SU-DHL-6 (cell line): ENCODE measurements at regions not wholly inside any gene's neighbourhood (a gene's known extent, or its start where the extent isn't known, plus 50 kb on each side); places are given as distances from the start of the nearest gene placed in this dataset.

Experiments used
- H2AFZ ChIP-seq: fragments of 200-600 bp; sonication (generic); 2 replicates; pipeline ENCODE4 v1.6.1; 2014; ENCODE audit warnings: low read depth, mild to moderate bottlenecking, moderate library complexity, mixed read lengths, antibody characterized with exemption, low read length; ENCODE audit not compliant: severe bottlenecking
- H3F3A ChIP-seq: fragments of 200-600 bp; shearing (Covaris generic); 2 replicates; pipeline ENCODE4 v1.6.0; 2016; ENCODE audit warnings: antibody characterized with exemption, mild to moderate bottlenecking; ENCODE audit not compliant: insufficient read depth
- H3K27ac ChIP-seq: fragments of 200-600 bp; sonication (generic); 2 replicates; pipeline ENCODE4 v1.5.1; 2016; ENCODE audit warnings: low read depth, mild to moderate bottlenecking, low read length, moderate library complexity, mixed read lengths
- H3K27me3 ChIP-seq: fragments of 200-600 bp; sonication (generic), shearing (Covaris generic); 2 replicates; pipeline ENCODE4 v1.6.0; 2014; ENCODE audit warnings: mild to moderate bottlenecking, low read length
- H3K36me3 ChIP-seq: fragments of 200-600 bp; sonication (generic); 2 replicates; pipeline ENCODE4 v1.6.1; 2014; ENCODE audit warnings: mild to moderate bottlenecking, low read length, mixed read lengths
- H3K4me2 ChIP-seq: fragments of 300-600, 200-600 bp; shearing (Covaris generic), sonication (generic); 2 replicates; pipeline ENCODE4 v1.6.0; 2014; ENCODE audit warnings: low read length, low read depth, mild to moderate bottlenecking; ENCODE audit not compliant: poor library complexity, severe bottlenecking
- H3K4me3 ChIP-seq: fragments of 200-600 bp; sonication (generic); 2 replicates; pipeline ENCODE4 v1.5.1; 2014; ENCODE audit warnings: antibody characterized with exemption, low read length, mild to moderate bottlenecking, mixed read lengths; ENCODE audit not compliant: insufficient read depth, poor library complexity, severe bottlenecking
- H3K79me2 ChIP-seq: fragments of 200-600 bp; sonication (generic); 2 replicates; pipeline ENCODE4 v1.6.1; 2014; ENCODE audit warnings: mild to moderate bottlenecking, low read length, moderate library complexity; ENCODE audit not compliant: insufficient read depth
- H3K9ac ChIP-seq: fragments of 200-600 bp; sonication (generic); 2 replicates; pipeline ENCODE4 v1.7.0; 2014; ENCODE audit warnings: mild to moderate bottlenecking, low read length
- H3K9me2 ChIP-seq: fragments of 200-600 bp; sonication (generic); replicated peaks from 2 replicates; pipeline ENCODE4 v1.6.1; 2014; ENCODE audit warnings: low read length; ENCODE audit not compliant: insufficient read depth
- H3K9me3 ChIP-seq: fragments of 200-600 bp; sonication (generic); 2 replicates; pipeline ENCODE4 v1.6.1; 2014; ENCODE audit warnings: low read length, mixed read lengths; ENCODE audit not compliant: insufficient read depth
- H4K20me1 ChIP-seq: fragments of 200-600 bp; sonication (generic); 2 replicates; pipeline ENCODE4 v1.6.1; 2014; ENCODE audit warnings: low read depth, mild to moderate bottlenecking, antibody characterized with exemption, low read length, moderate library complexity, mixed read lengths
- EZH2phosphoT487 ChIP-seq: fragments of 200-600 bp; sonication (generic), shearing (Covaris generic); conservative IDR thresholded peaks from 2 replicates; pipeline ENCODE4 v1.6.1; 2018; ENCODE audit warnings: mild to moderate bottlenecking, antibody characterized with exemption, low read length, moderate library complexity, mixed read lengths
- TF ChIP-seq, protein P1 (sequence below): fragments of 200-600 bp; sonication (generic); IDR thresholded peaks from one replicate; pipeline ENCODE4 v1.5.1; 2017; ENCODE audit warnings: antibody characterized with exemption, mild to moderate bottlenecking, low read length, moderate library complexity; ENCODE audit not compliant: insufficient read depth, poor library complexity, severe bottlenecking

DNA sequence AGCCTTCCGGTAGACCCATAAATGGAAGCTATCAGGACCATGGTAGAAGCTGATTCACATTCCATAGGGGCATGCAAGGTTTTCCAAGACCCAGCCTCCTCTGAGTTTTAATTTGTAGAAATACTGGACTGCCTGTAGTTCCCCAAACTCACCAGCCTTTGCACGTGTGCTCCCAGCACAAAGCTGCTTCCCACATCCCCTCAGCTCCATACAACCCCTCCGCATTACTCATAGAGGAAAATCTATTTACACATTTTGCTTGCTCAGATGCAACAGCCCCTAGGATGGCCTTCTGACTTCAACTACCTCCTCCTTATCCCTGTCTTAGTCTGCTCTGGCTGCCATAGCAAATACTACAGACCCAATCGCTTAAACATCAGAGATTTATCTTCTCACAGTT lies 336.2 kb downstream of the SETD4 start:
- Histone ChIP-seq H3F3A (no peaks in the 10 kb centered on the region), H4K20me1 (no peaks in the 10 kb centered on the region), H3K36me3 (no peaks in the 10 kb centered on the region), H3K9me3 (no peaks in the 10 kb centered on the region), H3K27me3 (no peaks in the 10 kb centered on the region), H3K9ac (no peak overlapping the region), H2AFZ (no peak overlapping the region), H3K27ac (no peak overlapping the region), H3K4me3 (no peak overlapping the region), H3K79me2 (no peaks in the 10 kb centered on the region), H3K4me2 (no peak overlapping the region), H3K9me2 (no peaks in the 10 kb centered on the region)
- TF ChIP-seq, protein P1, sequence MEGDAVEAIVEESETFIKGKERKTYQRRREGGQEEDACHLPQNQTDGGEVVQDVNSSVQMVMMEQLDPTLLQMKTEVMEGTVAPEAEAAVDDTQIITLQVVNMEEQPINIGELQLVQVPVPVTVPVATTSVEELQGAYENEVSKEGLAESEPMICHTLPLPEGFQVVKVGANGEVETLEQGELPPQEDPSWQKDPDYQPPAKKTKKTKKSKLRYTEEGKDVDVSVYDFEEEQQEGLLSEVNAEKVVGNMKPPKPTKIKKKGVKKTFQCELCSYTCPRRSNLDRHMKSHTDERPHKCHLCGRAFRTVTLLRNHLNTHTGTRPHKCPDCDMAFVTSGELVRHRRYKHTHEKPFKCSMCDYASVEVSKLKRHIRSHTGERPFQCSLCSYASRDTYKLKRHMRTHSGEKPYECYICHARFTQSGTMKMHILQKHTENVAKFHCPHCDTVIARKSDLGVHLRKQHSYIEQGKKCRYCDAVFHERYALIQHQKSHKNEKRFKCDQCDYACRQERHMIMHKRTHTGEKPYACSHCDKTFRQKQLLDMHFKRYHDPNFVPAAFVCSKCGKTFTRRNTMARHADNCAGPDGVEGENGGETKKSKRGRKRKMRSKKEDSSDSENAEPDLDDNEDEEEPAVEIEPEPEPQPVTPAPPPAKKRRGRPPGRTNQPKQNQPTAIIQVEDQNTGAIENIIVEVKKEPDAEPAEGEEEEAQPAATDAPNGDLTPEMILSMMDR = no peak
- TF ChIP-seq EZH2phosphoT487 = no peak

DNA sequence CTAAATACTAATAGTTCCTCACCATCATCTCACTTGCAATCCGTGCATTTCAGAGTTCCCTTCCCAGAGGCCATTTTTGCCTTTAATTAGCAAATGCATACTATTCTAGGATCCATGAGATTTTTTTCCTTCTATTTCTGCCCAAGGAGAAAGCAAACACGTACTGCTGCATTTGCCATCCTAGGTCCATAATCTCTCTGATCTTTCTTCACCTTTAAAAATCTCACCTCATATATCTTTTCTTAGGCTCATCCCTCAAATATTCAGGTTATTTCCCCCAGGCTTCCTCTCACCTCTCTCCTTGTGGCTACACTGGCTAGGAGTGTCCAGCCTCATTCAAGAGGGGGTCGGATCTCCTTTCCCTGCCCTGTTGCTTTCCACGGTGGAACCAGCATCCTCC lies 338.6 kb downstream of the SETD4 start:
- H3K9ac ChIP-seq = no peak overlapping the region
- H3K27ac ChIP-seq = no peak overlapping the region
- H3K9me2 ChIP-seq = no peaks in the 10 kb centered on the region
- no peaks in the 10 kb centered on the region for H4K20me1 ChIP-seq
- no peak overlapping the region for H3K4me3 ChIP-seq
- H3F3A ChIP-seq = no peaks in the 10 kb centered on the region
- no peaks in the 10 kb centered on the region for H3K9me3 ChIP-seq
- no peaks in the 10 kb centered on the region for H3K79me2 ChIP-seq
- no peak overlapping the region for H3K4me2 ChIP-seq
- no peaks in the 10 kb centered on the region for H3K36me3 ChIP-seq
- H3K27me3 ChIP-seq = no peaks in the 10 kb centered on the region
- no peak overlapping the region for H2AFZ ChIP-seq
- TF ChIP-seq EZH2phosphoT487 = no peak
- TF ChIP-seq, protein P1 = no peak

DNA sequence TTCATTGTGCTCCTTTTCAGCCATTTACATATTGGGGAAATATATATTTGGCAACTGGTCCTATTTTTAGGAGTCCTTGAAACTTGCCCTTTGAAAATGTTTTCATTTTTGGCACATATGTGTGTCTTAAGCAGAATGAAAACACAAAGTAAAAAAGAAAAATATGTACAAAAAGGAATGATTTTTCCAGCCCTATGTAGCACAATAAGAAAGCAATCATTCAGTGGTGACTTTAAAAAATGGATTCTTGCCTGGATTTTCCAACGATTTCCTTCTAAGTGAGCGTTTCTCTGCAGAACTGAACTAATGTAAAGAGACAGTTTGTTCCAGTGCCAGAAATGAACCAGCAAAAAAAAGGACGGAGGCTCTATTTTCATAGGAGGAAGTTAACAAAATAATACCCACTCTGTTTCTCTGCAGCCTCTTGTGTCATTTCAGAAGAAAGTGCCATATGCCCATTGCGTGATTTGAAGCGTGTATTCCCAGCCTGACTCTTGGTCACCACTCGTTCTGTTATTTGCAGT lies 340.1 kb downstream of the SETD4 start:
- Histone ChIP-seq H3K4me2 (no peak overlapping the region), H3K4me3 (no peak overlapping the region), H3K27me3 (no peaks in the 10 kb centered on the region), H2AFZ (no peak overlapping the region), H3F3A (no peaks in the 10 kb centered on the region), H3K9me3 (no peaks in the 10 kb centered on the region), H3K9ac (no peak overlapping the region), H4K20me1 (no peaks in the 10 kb centered on the region), H3K27ac (no peak overlapping the region), H3K9me2 (no peaks in the 10 kb centered on the region), H3K36me3 (no peaks in the 10 kb centered on the region), H3K79me2 (no peaks in the 10 kb centered on the region)
- TF ChIP-seq EZH2phosphoT487 = no peak
- TF ChIP-seq, protein P1 = no peak
